HG03521 (cell line): ENCODE measurements at regions not wholly inside any gene's neighbourhood (a gene's known extent, or its start where the extent isn't known, plus 50 kb on each side); places are given as distances from the start of the nearest gene placed in this dataset.

ENCODE experiments used
- ATAC-seq: cut with Tn5 transposase; IDR thresholded peaks from one replicate; pipeline ENCODE4 v1.9.1; 2021; ENCODE audit warnings: mild to moderate bottlenecking, moderate library complexity; ENCODE audit not compliant: unreplicated experiment

DNA sequence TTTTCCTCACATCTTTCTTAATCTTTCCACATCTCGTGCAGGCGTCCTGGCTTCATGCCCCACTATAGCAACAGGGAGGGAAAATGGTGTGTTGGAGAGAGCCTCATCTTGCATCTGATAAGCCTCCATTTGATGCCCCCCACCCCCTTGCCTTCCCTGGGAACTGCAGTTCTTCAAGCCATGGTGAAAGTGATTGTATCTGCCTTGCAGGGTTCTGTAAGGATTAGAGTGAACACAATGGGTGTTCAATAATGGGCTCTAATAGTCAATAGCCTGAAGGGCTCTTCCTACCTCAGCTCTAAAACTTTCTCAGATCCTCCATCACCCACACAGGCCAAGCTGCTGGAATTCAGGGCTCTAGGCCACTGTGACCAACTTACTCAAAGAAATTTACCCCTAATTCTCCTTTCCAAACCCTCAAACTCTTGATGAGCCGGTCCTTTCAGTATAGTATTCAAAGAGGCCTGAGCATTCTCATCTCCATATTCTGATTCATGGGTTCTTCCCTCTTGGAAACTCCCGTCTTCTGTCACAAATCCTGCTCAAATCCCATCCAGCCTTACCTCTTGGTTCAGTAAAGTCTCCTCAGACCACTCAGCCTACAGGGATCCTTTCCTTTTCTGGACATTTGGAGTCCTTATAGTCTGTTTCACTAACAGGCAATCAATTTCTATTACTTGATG, 128.3 kb upstream of the TRIM2 start:
- ATAC-seq, result no peak

DNA sequence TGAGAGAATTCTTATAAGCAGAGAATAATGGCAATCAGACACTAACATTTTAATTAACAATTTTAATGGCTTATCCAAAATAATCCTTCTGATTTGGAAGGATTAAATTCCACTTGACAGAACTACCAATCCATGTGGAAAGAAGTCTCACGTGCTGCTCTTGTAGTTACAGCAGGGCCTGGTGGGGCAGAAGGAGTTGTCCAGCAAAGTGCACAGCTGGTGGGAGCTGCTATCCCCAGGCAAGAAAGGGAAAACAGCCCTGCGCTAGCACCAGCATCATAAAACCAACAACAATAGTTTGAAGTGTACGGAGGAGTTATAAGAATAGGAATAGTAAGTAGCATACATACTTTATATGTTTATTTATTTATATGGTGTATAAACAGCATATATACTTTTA, 127.4 kb upstream of the TRIM2 start:
- no peak for ATAC-seq

DNA sequence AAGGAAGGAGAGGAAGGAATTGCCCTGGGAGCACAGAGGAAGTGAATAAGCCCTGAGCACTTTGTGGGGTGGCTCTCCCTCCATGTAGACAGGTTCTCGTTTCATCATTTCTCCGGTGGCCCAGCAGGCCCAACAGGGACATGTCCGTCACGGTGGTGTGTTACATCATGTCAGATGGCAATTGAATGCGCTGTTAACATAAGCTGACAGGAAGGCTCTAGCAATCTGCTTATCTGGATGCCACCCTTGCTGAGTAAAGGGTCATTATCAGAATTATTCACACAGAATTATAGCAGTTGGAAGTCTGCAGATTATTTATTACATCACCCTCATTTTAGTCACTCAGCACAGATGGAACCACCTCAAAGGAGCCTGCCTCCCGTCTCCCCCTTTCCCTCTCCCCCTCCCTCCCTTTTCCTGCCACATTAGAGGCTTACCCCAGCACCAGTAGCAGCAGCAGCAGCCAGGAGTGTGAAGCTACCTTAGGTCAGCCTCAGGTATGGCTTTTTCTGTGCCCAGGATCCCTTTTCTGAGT, 124.3 kb upstream of the TRIM2 start:
- no peak for ATAC-seq

DNA sequence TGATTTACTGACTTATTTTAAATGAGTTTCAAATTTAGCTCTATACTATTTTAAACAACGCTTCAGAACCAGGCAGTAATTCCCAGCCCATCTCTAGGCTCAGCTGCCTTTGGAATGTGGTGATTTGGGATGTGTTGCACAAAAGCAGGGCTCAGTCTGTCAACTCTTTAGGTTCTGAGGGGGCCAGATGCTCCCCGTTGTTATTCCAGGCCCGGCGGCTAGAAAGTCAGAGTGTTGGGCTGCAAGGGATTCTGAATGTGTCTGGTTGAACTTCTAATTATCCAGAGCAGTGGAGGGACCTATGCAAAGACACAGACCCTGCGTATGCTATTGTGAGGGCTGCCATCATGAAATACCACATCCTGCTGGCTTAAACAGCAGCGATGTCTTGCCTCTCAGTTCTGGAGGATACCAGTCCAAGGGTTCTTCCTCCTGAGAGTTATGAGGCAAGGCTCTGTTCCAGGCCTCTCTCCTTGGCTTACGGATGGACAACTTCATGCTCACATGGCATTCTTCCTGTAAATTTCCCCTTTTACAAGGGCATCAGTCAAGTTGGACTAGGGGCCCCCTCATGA, 123.2 kb upstream of the TRIM2 start:
- ATAC-seq, result no peak

DNA sequence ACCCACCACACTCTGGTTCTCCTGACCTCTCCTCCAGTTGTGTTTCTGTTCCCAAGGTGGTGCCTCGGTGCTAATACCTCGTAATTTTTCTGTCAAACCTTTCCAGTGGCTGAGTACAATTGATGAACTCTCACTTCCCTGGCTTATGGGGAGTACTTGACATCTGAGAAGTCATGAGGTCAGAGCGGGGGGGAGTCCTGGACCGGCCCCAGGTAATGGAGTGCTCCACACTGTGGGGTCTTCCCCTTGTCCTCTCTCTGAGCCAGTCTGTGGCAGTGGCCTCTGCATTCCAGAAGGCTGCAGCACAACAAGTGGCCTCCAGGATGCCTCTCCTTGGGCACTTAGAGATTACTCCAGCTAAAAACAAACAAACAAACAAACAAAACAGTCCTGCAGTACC, 122.5 kb upstream of the TRIM2 start:
- ATAC-seq, result no peak

DNA sequence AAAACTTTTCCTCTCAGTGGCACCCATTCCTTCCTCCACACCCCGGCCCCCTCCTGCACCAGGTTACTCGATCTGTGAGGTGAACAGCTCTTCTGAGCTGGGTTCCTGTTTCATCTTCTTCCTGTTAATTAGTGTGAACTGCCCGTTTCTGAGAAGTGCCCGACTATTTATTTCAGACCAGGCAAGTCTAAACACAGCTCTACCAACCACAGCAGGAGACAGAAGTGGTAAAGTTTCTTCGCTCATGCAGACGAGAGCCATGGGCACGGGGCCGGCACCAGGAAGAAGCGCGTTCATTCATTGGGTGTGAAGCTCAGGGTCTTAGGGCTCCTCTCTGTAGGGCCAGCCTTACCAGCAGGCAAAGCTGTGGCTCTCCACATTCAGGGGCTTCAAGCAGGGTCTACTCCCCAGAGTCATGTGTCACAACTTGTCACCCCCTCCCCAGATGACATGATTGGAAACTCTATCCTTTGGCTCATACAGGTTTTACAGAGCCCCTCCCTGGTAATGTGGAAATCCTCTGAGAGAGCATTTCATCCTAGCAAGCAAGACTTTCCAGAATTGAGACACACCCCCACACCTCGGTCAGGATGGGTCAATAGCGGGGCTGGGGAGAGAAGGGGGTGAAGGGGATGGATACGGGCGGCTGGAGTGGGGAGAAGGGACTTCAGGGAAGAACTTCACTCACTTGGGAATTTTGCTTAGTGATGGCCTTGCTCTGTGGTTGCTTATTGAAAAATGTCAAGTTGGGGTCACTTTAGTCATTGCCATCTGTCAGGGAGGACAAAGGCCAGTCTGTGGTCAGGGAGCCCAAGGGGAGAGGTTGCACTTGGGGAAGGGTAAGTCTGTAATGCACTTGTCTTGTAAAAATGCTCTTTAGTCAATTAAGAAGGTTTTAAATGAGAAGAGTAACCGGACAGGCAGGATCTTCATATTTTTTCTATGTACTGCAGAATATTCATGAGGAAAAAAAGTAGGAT, 121.6 kb upstream of the TRIM2 start:
- ATAC-seq, result no peak

DNA sequence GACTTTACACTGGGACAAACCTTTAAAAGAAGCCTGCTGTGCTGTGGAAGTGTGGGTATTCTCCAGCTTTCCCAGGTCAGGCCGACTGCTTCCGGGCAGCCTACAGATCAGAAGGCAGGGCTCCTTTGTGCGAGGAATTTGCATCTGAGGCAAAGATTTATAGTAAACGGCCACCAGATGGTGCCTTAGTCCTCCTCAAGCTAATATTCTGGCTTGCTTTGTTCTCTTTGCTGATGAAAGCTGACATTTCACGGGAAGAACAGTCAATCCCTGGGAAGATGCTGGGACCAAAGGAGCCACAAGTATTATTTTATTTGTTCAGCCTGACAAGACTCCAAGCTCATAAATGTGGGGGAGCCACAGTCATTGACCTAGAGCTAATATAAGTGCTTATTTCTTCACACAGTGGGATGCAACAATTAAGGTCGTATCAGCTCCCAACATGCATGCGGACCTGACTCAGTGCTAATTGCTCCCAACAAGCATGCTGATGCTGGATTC, 120.7 kb upstream of the TRIM2 start:
- peak; percentile 71 for ATAC-seq

DNA sequence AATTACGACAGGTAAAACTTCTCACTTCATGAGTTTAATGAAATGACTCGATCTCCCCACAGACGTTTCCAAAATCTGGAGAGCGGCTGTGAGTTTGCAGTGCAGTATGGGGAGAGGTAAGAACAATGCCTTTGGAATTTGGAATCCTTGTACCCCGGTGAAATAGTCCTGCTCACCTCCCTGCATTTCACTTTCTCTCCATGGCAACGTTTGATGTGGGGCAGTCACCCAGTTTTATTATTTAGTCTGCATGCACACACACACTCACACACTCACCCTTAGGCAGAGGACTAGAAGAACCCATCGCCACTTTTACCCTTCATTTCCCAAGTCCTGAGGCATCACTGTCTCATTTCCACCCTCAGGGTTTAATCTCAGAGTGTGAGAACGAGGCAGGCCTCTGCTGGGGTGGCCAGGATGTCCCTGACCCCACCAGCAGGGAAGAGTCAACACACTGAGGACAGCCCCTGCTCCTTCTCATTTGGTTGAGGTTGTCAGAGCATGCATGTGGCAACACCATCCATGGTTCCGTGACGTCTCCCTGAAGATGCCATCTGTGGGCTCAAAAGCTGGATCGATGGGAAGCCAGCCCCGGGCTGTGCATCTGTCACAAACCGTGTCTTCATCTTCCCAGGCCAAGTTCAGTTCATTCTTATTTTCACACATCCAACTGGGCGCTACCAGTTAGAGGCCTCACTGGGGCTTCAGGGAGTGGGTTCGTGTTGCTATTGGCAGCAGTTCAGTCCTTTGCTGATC, 119.8 kb upstream of the TRIM2 start:
- ATAC-seq, result no peak

DNA sequence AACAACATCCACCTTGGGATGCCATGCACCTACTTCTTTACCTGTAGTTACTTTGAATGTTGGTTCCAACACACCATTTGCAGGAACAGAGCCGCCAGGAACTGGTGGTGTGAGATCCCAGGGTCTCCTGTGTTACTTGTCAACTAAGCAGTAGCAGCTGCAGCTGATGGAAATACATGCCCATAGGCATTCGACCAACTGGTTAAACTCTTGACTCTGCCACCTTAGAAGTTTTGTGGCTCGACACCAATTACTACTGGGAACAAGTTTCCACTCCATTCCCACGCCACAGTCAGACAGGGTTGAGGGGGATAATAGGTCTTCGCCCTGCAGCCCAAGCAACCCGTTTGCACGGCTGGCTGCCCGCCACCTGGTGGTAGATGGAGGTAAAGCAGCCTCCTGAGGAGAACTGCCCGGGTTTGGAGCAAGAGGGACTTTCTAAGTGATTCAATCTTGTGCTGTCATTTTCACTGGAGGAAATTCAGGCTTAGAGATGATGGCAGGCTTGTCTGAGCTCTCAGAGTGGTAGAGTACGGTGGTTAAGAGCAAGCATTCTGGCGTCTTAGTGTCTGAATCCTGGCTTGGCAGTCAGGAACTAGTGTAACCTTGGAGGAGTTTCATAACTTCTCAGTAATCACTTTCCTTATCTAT, 119.1 kb upstream of the TRIM2 start:
- ATAC-seq, result peak; percentile 60

DNA sequence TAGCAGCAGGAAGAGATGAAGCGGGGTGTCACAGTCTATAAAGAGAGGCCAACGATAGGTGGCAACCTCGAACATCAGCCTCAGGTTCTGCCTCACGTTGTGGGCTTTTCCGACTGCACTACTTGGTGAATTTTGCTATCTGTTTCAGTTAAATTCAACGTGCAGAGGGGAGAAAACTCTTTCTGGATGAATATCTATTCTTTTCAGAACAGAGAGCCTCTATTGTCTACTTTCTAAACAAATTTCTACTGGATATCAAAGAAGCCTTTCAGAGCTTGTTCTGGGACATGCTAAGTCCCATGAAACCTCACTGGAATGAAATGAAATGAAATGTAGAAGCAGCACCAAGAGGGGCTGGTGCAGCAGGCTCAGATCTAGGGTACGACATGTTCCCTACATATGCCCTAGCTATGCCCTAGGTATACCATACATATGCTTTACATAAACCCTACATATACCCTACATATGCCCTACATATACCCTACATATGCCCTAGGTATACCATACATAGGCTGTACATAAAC, 116.5 kb upstream of the TRIM2 start:
- no peak for ATAC-seq

DNA sequence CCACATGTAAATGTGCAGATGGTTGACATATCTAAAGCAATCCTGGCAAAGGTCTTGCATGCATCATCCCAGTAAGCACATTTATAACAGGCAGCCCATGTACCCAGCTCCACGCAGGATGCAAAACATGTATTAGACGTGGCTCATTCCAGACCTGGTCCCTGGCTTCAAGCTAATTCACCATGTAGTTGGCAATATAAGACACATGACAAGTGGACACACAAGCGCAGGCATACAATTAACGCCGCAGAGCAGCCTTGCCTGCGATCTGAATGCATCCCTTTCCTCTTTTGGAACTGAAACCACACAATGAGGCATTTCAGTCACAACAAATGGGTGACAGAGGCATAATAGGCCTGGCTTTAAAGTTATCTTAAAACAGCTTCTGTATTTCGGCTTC, 114.5 kb upstream of the TRIM2 start:
- ATAC-seq, result no peak

DNA sequence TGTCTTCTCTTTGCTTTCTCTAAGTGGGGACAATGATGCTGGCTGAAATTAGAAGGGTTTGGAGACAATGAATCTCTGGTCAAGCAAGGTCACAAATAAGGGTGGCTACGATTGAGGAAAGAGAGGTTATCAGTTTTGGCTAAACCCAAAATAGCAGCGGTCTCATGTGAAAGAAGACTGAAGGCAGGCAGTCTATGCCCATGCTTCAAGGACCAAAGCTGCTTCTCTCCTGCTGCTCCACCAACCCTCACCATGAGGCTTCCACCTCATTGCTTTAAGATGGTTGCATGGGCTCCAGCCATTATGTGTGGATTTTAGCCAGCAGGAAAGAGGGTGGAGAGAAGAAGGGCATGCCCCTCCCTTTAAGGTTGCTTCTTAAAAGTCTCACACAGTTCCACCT, 114.1 kb upstream of the TRIM2 start:
- no peak for ATAC-seq

DNA sequence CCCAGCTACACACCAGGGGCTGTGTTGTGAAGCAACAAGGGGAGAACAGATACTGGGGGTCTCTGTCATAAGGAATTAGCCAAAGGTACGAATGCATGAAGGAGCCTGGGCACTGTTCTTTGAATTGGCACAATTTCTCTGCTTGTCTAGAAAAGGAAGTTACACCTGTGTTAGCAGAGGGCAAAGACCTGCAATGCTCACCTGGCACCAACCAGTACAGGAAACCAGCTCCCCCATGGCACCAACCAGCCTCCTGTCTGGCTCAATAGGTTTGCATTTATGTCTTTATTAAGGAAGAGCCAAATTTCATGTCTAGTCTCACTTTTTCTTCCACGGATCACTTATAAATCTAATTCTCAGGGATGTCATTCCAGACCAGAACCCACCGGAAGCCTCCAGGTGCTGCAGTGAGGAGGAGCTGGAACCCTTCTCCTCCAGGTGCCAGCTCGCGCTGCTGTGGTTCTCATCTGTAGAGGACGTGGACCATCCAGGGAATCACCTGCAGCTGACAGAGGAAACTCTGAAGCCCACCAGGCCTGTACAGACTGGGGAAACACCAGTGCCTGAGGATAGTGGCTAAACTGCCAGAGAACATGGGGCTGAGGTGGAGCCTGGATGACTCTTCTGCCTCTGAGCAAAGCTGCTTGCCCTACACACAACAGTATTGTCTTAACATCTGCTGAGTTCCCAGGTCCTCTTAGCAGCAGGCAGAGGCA, 113.4 kb upstream of the TRIM2 start:
- no peak for ATAC-seq

DNA sequence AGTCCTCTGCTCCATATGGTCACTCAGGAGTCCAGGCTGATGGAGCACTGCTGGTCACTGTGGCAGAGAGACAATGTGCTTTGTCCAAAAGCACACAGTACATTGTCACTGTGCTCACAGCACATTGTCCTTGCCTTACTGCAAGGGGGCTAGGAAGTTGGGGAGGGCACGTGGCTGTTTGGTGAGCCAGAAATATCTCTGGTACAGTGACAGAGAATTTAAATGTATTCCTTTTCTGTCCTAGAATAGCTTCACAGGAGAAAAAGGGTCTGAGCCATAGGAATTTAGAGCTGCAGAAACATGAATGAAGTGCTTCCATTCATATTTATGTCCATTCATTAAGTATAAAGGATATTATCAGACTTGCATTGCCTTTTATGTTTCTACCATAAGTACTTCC, 110.8 kb upstream of the TRIM2 start:
- no peak for ATAC-seq

DNA sequence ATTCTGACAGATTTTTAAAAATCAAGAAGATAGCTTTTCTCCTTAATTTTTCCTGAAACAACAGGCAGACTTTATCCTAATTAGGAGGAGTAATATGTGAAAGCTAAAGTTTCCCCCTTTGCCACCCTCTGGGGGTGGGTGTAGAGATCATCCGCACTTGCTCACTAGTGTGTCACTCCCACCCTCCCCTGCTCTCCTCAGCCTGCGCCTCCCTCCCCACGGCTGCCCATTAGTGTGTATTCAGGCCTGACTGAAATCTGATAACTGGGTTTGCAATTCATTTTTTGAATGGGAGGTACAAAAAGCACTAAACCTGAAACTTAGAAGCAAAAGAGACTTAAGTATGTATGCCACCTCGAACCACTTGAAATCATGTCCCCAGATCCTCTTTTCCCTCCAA, 110.4 kb upstream of the TRIM2 start:
- ATAC-seq, result no peak

DNA sequence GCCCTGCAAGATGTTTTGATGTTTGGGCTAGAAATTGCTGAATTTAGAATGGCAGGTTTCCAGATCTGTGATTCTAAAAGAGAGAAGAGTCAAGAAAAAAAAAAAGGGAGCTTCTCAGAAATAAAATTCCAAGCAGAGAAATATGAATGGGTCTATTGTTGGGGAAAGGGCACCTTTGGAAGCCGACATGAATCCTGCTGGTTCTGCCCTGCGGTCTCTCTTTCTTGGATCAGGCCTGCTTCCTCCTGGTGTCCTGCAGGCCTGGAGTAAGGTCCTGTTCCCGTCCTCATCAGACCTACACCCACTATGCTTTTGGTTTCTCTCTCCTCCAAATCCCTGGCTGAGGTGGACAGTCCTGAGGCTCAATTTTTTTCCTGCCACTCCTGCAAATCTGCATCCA, 109.8 kb upstream of the TRIM2 start:
- no peak for ATAC-seq

DNA sequence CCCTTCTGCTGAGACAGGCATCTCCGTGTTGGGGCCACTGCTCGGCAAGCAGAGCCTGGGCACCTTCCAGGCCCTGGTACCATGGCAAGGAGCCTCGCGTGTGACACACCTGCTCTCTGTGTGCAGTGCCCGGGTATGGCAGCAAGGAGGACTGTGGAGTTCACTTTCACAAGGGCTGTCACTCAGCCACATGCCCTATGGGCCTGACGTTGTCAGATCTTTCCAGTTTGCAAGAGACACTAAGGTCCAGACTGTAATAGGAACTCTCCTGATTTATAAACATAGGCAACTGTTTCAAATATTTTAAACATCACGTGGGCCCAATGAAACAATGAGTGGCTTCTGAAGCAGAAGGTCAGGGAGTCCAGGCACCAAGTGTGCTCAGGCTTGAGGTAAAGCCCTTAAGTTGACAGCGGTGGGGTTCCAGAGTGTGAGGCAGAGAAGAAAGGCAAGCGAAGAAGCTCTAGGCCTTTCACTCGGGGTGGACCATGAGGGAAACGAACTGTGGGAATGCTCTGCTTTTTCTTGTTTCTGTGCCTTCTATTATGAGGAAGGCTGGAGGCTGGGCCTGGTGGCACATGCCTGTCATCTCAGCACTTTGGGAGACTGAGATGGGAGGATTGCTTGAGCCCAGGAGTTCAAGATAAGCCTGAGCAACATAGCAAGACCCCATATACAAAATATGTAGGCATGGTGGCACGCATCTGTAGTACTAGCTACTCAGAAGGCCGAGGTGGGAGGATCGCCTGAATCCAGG, 108.6 kb upstream of the TRIM2 start:
- ATAC-seq, result no peak

DNA sequence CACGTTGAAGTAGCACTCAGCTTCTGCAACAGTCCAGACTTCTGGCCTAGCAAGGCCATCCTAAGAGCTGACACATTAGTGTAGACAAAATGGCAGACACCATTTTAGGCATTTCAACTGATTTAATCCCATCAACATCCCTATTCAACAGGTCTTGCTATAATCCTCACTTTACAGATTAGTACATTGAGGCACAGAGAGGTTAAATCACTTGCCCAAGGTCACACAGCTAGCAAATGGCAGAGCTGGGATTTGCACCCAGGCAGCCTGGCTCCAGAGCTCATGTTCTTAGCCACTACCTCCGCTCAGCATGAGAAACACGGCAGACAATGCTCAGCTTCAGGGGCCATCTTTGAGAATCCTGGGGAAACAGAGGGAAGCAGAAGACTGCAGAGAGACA, 107.9 kb upstream of the TRIM2 start:
- ATAC-seq, result no peak

DNA sequence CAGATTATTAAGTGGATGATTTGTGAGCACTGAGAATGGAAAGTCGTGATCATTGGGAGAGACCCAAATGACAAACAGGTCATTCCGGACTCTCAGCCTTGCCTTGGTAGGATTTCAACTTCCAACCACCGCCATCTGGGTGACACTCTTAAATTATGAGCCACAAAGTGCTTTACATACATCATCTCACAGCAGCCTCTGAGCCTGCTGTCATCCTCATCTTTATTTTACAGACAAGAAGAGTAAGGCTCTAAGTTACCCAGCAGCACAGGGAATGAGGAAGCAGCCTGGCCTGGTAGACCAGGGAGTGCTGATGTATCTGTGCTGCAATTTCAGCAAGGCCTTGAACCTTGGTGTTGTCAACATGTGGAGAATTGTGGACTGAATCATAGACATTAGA, 105.8 kb upstream of the TRIM2 start:
- ATAC-seq, result no peak
